ENCODE measurements at regions not wholly inside any gene's neighbourhood (a gene's known extent, or its start where the extent isn't known, plus 50 kb on each side); places are given as distances from the start of the nearest gene placed in this dataset.
"Not testable (repeated sequence)": the region's sequence is repeated elsewhere in the genome, so short reads cannot be mapped to it uniquely, and the experiment has no call there.

DNA sequence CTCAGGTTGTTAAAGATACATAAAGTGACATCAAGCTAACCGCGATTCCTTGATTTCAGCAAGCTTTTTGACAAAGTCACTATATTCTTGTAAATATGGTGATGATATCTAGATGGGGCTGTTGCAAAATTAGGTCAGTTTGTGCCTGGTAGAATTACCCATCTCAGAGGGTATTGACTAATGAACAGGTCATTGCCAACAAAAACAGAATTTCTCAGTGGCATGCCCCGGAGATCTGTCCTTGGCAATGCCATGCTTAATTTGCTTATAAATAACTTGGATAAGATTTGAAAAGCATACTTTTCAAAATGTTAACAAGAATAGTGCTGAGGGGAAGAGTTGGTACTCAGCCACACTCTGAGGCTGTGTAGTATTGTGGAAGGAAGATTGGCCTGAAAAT is 783.3 kb upstream of the SEMA6A start:
- no peaks in the 10 kb centered on the region for H3F3A ChIP-seq (ENCODE audit: insufficient read depth, low read depth)
- H3K4me1 ChIP-seq (replicated peaks; ENCODE audit: insufficient read depth): no peaks in the 10 kb centered on the region
- H3K4me3 ChIP-seq: no peak overlapping the region
- no peak overlapping the region for H3K4me2 ChIP-seq
- POLR2A ChIA-PET (ENCODE audit: unreplicated experiment): no interaction called here
- no TSS peak for BruUV-seq (replicated peaks)
- no peak overlapping the region for H2AFZ ChIP-seq
- TF ChIP-seq EZH2 (IDR thresholded peaks at IDR 0.05; ENCODE audit: low read depth): no peak
- TF ChIP-seq, protein P1, sequence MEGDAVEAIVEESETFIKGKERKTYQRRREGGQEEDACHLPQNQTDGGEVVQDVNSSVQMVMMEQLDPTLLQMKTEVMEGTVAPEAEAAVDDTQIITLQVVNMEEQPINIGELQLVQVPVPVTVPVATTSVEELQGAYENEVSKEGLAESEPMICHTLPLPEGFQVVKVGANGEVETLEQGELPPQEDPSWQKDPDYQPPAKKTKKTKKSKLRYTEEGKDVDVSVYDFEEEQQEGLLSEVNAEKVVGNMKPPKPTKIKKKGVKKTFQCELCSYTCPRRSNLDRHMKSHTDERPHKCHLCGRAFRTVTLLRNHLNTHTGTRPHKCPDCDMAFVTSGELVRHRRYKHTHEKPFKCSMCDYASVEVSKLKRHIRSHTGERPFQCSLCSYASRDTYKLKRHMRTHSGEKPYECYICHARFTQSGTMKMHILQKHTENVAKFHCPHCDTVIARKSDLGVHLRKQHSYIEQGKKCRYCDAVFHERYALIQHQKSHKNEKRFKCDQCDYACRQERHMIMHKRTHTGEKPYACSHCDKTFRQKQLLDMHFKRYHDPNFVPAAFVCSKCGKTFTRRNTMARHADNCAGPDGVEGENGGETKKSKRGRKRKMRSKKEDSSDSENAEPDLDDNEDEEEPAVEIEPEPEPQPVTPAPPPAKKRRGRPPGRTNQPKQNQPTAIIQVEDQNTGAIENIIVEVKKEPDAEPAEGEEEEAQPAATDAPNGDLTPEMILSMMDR (conservative IDR thresholded peaks at IDR 0.05): no peak
- DNase-seq: no peak
- no peaks in the 10 kb centered on the region for H3K9me2 ChIP-seq (ENCODE audit: insufficient read depth)
- CTCF ChIA-PET: no interaction called here
- H3K27me3 ChIP-seq (ENCODE audit: insufficient read depth, low read depth): no peaks in the 10 kb centered on the region
- H3K9me3 ChIP-seq (ENCODE audit: insufficient read depth, low read depth): no peaks in the 10 kb centered on the region
- no peaks in the 10 kb centered on the region for H3K36me3 ChIP-seq (ENCODE audit: low read depth)
- intact Hi-C loops (cut with micrococcal nuclease; ENCODE audit: unreplicated experiment): no loop called here
- H3K79me2 ChIP-seq (ENCODE audit: low read depth): no peaks in the 10 kb centered on the region
- no peak overlapping the region for H3K27ac ChIP-seq
- H4K20me1 ChIP-seq (ENCODE audit: insufficient read depth): no peaks in the 10 kb centered on the region

DNA sequence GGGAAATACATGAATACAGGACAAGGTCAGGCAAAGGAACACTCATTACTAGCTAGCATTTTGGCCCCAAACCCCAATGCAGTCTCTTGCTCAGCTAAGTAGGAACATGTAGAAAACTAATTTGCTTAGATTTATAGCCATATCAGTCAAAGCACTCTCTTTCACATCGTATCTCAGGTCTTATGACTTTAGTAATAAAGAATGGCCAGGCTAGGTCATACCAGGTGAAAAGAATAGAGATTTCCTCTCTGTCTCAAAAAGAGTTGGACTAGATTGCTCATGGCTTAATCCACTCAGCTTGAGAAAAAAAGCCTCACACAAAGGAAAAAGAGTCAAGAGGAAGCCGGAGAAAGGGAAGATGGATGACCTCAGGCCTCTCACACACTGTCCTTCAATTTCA is 772.7 kb upstream of the SEMA6A start:
- no peak overlapping the region for H3K27ac ChIP-seq
- ChIA-PET CTCF (no interaction called here), POLR2A (ENCODE audit: unreplicated experiment) (no interaction called here)
- H3F3A ChIP-seq (ENCODE audit: insufficient read depth, low read depth): no peaks in the 10 kb centered on the region
- H3K4me3 ChIP-seq: no peak overlapping the region
- no peaks in the 10 kb centered on the region for H4K20me1 ChIP-seq (ENCODE audit: insufficient read depth)
- no TSS peak for BruUV-seq (replicated peaks)
- no peak overlapping the region for H3K4me2 ChIP-seq
- no peaks in the 10 kb centered on the region for H3K9me3 ChIP-seq (ENCODE audit: insufficient read depth, low read depth)
- H3K79me2 ChIP-seq (ENCODE audit: low read depth): no peaks in the 10 kb centered on the region
- H2AFZ ChIP-seq: no peak overlapping the region
- no peaks in the 10 kb centered on the region for H3K9me2 ChIP-seq (ENCODE audit: insufficient read depth)
- no peaks in the 10 kb centered on the region for H3K36me3 ChIP-seq (ENCODE audit: low read depth)
- no peak for TF ChIP-seq EZH2 (IDR thresholded peaks at IDR 0.05; ENCODE audit: low read depth)
- TF ChIP-seq, protein P1 (conservative IDR thresholded peaks at IDR 0.05): no peak
- intact Hi-C loops (cut with micrococcal nuclease; ENCODE audit: unreplicated experiment): no loop called here
- no peaks in the 10 kb centered on the region for H3K4me1 ChIP-seq (replicated peaks; ENCODE audit: insufficient read depth)
- no peak for DNase-seq
- H3K27me3 ChIP-seq (ENCODE audit: insufficient read depth, low read depth): no peaks in the 10 kb centered on the region

DNA sequence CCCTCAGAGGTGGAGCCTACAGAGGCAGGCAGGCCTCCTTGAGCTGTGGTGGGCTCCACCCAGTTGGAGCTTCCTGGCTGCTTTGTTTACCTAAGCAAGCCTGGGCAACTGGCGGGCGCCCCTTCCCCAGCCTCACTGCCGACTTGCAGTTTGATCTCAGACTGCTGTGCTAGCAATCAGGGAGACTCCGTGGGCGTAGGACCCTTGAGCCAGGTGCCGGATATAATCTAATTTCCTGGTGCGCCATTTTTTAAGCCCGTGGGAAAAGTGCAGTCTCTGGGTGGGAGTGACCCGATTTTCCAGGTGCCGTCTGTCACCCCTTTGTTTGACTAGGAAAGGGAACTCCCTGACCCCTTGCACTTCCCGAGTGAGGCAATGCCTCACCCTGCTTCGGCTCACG is 769.1 kb upstream of the SEMA6A start:
- 0 out of 2 replicates have a peak overlapping the region, but pooled peaks have one; percentile 52 for H2AFZ ChIP-seq
- POLR2A ChIA-PET (ENCODE audit: unreplicated experiment); intact Hi-C loops (cut with micrococcal nuclease; ENCODE audit: unreplicated experiment): not testable (repeated sequence)

DNA sequence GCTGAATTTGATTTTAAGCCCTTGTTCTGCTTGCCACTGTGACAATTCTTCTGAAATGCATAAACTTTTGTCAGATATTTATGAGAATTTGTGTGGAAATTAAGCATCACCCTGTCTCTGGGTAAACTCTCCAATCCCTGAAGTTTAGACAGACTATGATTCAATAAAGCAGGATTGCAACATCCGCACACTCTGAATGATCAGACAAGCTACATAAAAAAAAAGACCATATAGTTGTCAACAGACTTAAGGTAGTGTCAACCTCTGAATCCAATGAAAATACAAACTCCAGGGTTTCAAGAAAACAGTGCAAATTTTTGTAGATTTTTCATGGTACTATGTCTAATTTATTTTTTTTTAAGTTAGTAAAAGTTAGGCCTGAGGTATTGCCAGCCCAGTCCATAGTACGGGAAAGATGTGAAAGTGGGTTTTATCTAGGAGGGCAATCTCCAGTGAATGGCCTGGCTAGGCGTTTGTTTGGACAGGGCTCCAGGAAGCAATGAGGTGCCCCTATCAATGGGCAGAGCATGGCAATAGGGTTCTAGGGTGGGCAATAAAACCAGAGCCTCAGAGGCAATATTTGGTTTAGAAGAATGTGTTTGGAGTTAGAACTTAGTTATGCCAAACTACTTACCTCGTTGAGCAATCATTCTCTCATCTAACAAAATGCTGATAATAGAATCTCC is 762.6 kb upstream of the SEMA6A start:
- no peaks in the 10 kb centered on the region for H3F3A ChIP-seq (ENCODE audit: insufficient read depth, low read depth)
- no peak overlapping the region for H2AFZ ChIP-seq
- H3K4me3 ChIP-seq: no peak overlapping the region
- no peaks in the 10 kb centered on the region for H3K9me2 ChIP-seq (ENCODE audit: insufficient read depth)
- H3K79me2 ChIP-seq (ENCODE audit: low read depth): no peaks in the 10 kb centered on the region
- H4K20me1 ChIP-seq (ENCODE audit: insufficient read depth): no peaks in the 10 kb centered on the region
- ChIA-PET POLR2A (ENCODE audit: unreplicated experiment) (no interaction called here), CTCF (no interaction called here)
- H3K36me3 ChIP-seq (ENCODE audit: low read depth): no peaks in the 10 kb centered on the region
- BruUV-seq (replicated peaks): no TSS peak
- TF ChIP-seq, protein P1 (conservative IDR thresholded peaks at IDR 0.05): no peak
- no peak for DNase-seq
- intact Hi-C loops (cut with micrococcal nuclease; ENCODE audit: unreplicated experiment): no loop called here
- H3K4me2 ChIP-seq: no peak overlapping the region
- H3K4me1 ChIP-seq (replicated peaks; ENCODE audit: insufficient read depth): no peaks in the 10 kb centered on the region
- H3K9me3 ChIP-seq (ENCODE audit: insufficient read depth, low read depth): no peaks in the 10 kb centered on the region
- H3K27me3 ChIP-seq (ENCODE audit: insufficient read depth, low read depth): no peaks in the 10 kb centered on the region
- no peak overlapping the region for H3K27ac ChIP-seq

More for the DNA sequence above, 769.1 kb upstream of the SEMA6A start:
- H3K4me1 ChIP-seq (replicated peaks; ENCODE audit: insufficient read depth); H3K9me3 ChIP-seq (ENCODE audit: insufficient read depth, low read depth); H3F3A ChIP-seq (ENCODE audit: insufficient read depth, low read depth); DNase-seq; H3K27ac ChIP-seq; BruUV-seq (replicated peaks); H3K79me2 ChIP-seq (ENCODE audit: low read depth); H3K36me3 ChIP-seq (ENCODE audit: low read depth); H3K9me2 ChIP-seq (ENCODE audit: insufficient read depth); H3K27me3 ChIP-seq (ENCODE audit: insufficient read depth, low read depth); CTCF ChIA-PET; H4K20me1 ChIP-seq (ENCODE audit: insufficient read depth): not testable (repeated sequence)
- Histone ChIP-seq H3K4me2 (peak overlapping the region; percentile 63), H3K4me3 (peak overlapping the region; percentile 46; the same call in 1 of the 2 replicates)
